Small intestine (tissue), 7 donors: ENCODE measurements at regions not wholly inside any gene's neighbourhood (a gene's known extent, or its start where the extent isn't known, plus 50 kb on each side); places are given as distances from the start of the nearest gene placed in this dataset.

Experiments used
- DNase-seq, 2 donors: peaks; one replicate each; pipeline versions ENCODE4 v3.0.0 to v3.0.0-alpha.2; 2013
- FAIRE-seq: peaks from 2 replicates; lab custom pipeline; 2012; peaks lifted over from hg19 to GRCh38; lab: Jason Lieb, UNC
- H3K27ac ChIP-seq, 3 donors: one replicate each; pipeline ENCODE4 v1.5.1; 2013; ENCODE audit warnings: low read length in 2 of 3, mild to moderate bottlenecking in 2 of 3, control low read depth in 1 of 3, inconsistent platforms in 1 of 3, low read depth in 1 of 3, moderate library complexity in 1 of 3
- H3K27me3 ChIP-seq, 3 donors: one replicate each; pipeline ENCODE4 v1.6.1; 2013; ENCODE audit warnings: low read length in 3 of 3, inconsistent platforms in 1 of 3; ENCODE audit not compliant: control insufficient read depth in 3 of 3, insufficient read depth in 3 of 3
- H3K36me3 ChIP-seq, 3 donors: one replicate each; pipeline ENCODE4 v1.6.1; 2013; ENCODE audit warnings: low read length in 3 of 3, inconsistent platforms in 1 of 3, low read depth in 1 of 3, mild to moderate bottlenecking in 1 of 3, moderate library complexity in 1 of 3; ENCODE audit not compliant: control insufficient read depth in 3 of 3, insufficient read depth in 2 of 3
- H3K4me1 ChIP-seq, 3 donors: one replicate each; pipeline ENCODE4 v1.6.1; 2013; ENCODE audit warnings: low read length in 2 of 3, inconsistent platforms in 1 of 3, low read depth in 1 of 3, mild to moderate bottlenecking in 1 of 3, moderate library complexity in 1 of 3; ENCODE audit not compliant: control insufficient read depth in 3 of 3, insufficient read depth in 2 of 3
- H3K4me3 ChIP-seq, 3 donors: one replicate each; pipeline ENCODE4 v1.5.1; 2013; ENCODE audit warnings: low read length in 3 of 3, control low read depth in 1 of 3, inconsistent platforms in 1 of 3, low read depth in 1 of 3, mild to moderate bottlenecking in 1 of 3, moderate library complexity in 1 of 3
- H3K9me3 ChIP-seq, 2 donors: one replicate each; pipeline ENCODE4 v1.6.1; 2013; ENCODE audit warnings: low read depth in 1 of 2, low read length in 1 of 2; ENCODE audit not compliant: control insufficient read depth in 2 of 2, insufficient read depth in 1 of 2
- WGBS, 3 donors: extraction: QIAGEN DNeasy Blood & Tissue Kit; methylation state at CpG; one replicate each; pipeline ENCODE4 v1.1.7; 2013; 5-methylcytosine and 5-hydroxymethylcytosine counted together
- donor health status: healthy with polysubstance abuse.
- donor health status: control.
- donor health status: control.
- donor health status: Bipolar disorder and iron deficiency.
- donor health status: healthy.

DNA sequence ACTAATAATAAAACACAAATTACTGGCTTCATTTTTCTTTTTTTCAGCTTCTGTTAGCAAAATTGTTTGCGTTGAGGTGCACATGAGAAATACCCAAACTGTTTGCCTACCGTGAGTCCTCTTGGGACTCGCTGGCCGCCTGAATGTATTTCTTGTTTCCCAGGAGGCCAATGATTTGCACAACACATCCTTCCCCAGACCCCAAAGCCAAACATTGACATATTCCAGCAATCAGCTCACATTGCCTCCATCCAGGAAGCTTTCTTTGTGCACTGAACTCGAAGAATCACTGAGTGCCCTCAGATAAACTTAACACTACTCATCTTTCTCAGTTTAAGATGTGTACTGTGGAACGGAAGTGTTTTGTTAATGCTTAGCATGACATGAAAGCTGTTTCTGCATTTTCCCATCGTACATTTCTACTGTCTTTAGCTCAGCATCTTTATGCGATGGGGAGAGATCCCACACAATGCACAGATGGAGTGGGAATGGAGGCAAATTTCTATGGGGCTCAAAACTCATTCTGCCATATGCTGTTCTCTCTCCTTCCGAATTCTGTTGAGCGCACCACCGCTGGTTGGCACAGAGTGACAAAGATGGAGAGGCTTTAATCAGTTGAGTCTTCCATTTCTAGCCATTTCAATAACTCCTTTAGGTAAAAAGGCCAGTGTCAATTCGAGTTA is 399.5 kb downstream of the RFC3 start:
- no peak overlapping the region for H3K27ac ChIP-seq
- H3K36me3 ChIP-seq = no peaks in the 10 kb centered on the region
- no peak for FAIRE-seq
- H3K4me1 ChIP-seq = no peaks in the 10 kb centered on the region
- H3K9me3 ChIP-seq = no peaks in the 10 kb centered on the region
- H3K27me3 ChIP-seq = no peaks in the 10 kb centered on the region
- DNase-seq = no peak
- 74 to 80% (median 80%) methylated on average over 12 of the region's 12 CpGs for WGBS, 3 donors
- no peak overlapping the region for H3K4me3 ChIP-seq

DNA sequence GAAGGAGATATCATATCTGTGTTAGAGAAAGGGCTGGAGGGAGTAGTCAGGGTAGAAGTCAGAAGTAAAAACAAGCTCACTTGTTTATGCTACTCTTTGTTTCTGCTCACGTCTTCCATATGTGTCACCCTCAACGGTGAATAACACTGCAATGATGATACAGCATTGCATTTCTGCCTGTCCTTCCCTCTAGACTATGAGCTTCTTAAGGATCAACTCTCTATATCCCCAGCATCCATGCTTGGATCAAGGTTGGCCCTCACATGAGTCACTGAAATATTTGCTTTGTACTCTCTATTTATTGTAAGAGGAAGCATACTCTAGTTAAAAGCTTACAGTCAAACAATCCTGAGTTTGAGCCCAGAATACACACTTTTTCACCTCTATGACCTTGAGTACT is 406.0 kb downstream of the RFC3 start:
- WGBS, 3 donors = 62 to 78% (median 66%) methylated on average over 2 of the region's 2 CpGs
- Histone ChIP-seq H3K27me3 (no peaks in the 10 kb centered on the region), H3K36me3 (no peaks in the 10 kb centered on the region), H3K4me1 (no peaks in the 10 kb centered on the region), H3K9me3 (peaks cover 0 to 2% of the 10 kb centered on the region in 2 donors), H3K27ac (no peak overlapping the region), H3K4me3 (no peak overlapping the region)
- DNase-seq (no peak), FAIRE-seq (no peak)

DNA sequence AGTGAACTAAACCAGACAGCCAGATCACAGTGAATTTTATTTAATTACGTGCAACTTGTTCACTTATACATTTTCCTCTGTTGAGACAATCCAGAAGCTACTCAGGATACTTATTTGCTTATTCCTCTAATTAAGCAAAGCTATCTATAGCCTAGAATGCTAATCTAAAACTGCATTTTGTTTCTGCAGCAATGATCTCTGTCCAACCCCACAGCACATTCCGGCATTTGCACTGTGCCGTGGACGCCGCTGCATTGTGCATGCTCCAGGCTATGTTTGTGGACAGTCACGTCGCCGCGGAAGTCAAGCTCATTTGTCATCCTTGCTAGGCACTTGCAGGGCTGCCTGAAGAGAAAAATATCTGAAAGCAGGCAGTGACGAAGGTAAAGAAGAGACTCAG is 406.9 kb downstream of the RFC3 start:
- H3K4me1 ChIP-seq = no peaks in the 10 kb centered on the region
- FAIRE-seq (no peak), DNase-seq (no peak)
- H3K27ac ChIP-seq = no peak overlapping the region
- no peaks in the 10 kb centered on the region for H3K27me3 ChIP-seq
- H3K9me3 ChIP-seq = peaks cover 0 to 2% of the 10 kb centered on the region in 2 donors
- 60 to 67% (median 64%) methylated on average over 10 of the region's 10 CpGs for whole genome bisulfite sequencing, 3 donors
- H3K4me3 ChIP-seq = no peak overlapping the region
- no peaks in the 10 kb centered on the region for H3K36me3 ChIP-seq

DNA sequence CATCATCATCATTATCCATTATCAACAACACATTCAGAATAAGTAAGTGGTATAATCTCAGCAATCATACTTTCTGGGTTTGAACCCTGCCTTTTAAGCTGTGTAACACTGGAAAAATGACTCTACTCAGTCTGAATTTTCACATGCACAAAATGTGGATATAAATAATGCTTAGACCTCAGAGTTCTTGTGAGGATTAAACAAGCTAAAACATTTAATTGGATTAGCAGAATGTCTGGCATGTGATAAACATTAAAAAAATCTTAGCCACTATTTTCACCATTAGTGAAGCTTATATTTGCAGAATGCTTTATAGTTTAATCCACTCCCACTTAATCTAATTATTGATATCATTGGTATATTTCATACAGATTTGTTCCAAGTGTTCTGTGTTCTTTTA is 412.3 kb downstream of the RFC3 start:
- Histone ChIP-seq H3K36me3 (no peaks in the 10 kb centered on the region), H3K9me3 (peaks cover 0 to 2% of the 10 kb centered on the region in 2 donors), H3K4me3 (no peak overlapping the region), H3K4me1 (no peaks in the 10 kb centered on the region), H3K27ac (no peak overlapping the region), H3K27me3 (no peaks in the 10 kb centered on the region)
- no peak for DNase-seq
- no peak for FAIRE-seq

DNA sequence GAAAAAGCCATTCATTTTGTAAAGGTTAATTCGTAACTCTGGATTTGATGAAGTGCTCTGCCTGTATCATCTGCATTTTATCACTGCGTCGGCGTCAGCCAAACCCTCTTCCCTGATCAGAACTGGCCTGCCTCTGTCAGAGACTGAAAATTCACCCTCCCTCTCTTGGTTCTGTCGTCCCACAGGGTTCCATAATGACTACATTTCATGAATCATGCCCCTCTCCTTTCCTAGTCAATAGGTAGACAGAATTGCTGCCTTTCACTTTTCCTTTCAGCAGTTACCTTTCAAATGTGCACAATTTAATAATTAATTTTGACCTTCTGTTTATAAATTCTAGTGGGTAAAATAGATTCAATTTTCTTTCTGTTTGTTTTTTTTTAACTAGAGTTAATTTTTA is 423.4 kb downstream of the RFC3 start:
- Histone ChIP-seq H3K36me3 (no peaks in the 10 kb centered on the region), H3K27ac (no peak overlapping the region), H3K9me3 (peaks cover 1 to 12% of the 10 kb centered on the region in 2 donors), H3K4me1 (no peaks in the 10 kb centered on the region), H3K4me3 (no peak overlapping the region), H3K27me3 (no peaks in the 10 kb centered on the region)
- DNase-seq = no peak
- 72 to 79% (median 73%) methylated on average over 5 of the region's 5 CpGs for WGBS, 3 donors
- no peak for FAIRE-seq

DNA sequence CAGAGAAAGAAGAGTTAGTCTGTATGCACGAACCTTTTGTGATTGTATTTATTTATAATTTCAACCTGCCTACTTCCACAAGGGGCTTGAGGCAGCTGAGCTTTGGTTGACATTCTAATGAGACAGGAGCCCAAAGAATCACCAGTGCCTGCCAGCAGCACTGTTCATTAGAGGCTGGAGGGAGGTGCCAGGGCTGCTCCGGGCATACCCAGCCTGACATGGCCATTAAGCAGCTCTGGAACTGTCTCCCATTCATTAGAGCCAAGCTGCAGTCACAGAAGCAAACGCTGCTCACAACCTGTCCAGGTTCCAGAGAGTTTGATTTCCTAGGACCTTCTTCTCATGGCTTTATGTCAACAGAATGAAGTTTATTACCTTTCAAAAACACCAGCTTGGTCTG is 425.5 kb downstream of the RFC3 start:
- H3K4me3 ChIP-seq = no peak overlapping the region
- H3K4me1 ChIP-seq = no peaks in the 10 kb centered on the region
- WGBS, 3 donors = 48 to 62% (median 56%) methylated on average over 3 of the region's 3 CpGs
- DNase-seq (no peak), FAIRE-seq (no peak)
- peaks cover 1 to 10% of the 10 kb centered on the region in 2 donors for H3K9me3 ChIP-seq
- no peaks in the 10 kb centered on the region for H3K27me3 ChIP-seq
- H3K27ac ChIP-seq = no peak overlapping the region
- H3K36me3 ChIP-seq = no peaks in the 10 kb centered on the region

DNA sequence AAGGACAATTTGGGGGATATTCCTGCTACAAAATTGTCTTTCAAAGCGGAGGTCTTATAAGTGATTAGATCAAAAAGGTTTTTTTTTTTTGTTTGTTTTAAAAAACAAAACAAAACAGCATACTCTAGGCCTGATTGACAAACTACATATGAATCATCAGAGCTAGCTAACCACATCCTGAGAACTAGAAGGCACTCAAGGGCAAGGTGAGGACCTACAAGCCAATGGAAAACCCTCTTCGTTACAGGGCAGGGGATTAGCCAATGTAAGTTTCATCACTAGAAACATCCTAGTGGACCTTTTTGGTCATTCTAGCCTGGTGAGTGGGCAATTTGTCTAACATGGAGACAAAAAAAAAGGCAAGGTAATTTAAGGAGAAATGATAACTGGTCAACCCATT is 428.6 kb downstream of the RFC3 start:
- DNase-seq (no peak), FAIRE-seq (no peak)
- no peaks in the 10 kb centered on the region for H3K36me3 ChIP-seq
- H3K27me3 ChIP-seq = no peaks in the 10 kb centered on the region
- WGBS, 3 donors = 73 to 88% (median 85%) methylated on average over 2 of the region's 2 CpGs
- H3K4me3 ChIP-seq = no peak overlapping the region
- no peaks in the 10 kb centered on the region for H3K4me1 ChIP-seq
- no peaks in the 10 kb centered on the region for H3K9me3 ChIP-seq
- no peak overlapping the region for H3K27ac ChIP-seq

DNA sequence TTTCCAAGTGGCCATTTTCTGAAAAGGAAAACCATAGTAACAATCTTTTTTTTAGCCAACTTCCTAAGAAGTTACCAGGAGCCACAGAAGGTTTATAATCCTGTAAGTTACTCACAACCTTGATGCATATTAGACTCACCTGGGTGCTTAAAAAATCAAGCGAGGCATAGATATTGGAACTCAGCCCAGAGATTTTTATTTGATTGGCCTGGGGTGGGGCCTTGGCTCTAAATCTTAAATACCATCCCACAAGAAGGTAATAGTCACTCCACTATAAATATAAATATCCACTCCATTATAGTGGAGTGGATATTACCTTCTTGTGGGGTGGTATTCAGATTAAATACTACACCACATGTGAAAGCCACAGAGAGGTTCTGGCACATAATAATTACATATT is 429.6 kb downstream of the RFC3 start:
- Histone ChIP-seq H3K27me3 (no peaks in the 10 kb centered on the region), H3K27ac (no peak overlapping the region), H3K4me3 (no peak overlapping the region), H3K9me3 (no peaks in the 10 kb centered on the region), H3K4me1 (no peaks in the 10 kb centered on the region), H3K36me3 (no peaks in the 10 kb centered on the region)
- no peak for FAIRE-seq
- 21 to 70% (median 40%) methylated on average over 1 of the region's 1 CpG for WGBS, 3 donors
- no peak for DNase-seq

DNA sequence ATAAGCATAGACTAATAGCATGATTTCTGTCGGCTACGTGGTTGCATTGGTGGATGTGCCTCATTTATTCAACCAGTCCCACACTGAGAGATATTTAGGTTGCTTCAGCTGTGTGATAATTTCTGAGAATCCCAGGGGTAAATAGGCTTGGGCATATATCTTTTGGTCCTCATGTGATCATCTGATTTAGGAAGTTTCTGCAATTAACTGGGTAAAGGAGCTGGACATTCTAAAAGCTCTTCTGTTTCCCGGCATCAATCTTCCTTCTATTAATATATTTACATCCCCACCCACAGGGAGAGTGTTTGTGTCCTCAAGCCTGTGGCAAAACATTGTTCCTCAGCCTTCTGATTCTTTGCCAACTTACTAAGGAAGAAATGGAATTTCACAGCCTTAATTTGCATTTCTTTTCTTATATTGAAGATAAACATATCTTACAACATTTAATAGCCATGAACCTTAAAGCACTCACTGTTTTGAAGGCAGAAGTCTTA is 431.6 kb downstream of the RFC3 start:
- Histone ChIP-seq H3K9me3 (no peaks in the 10 kb centered on the region), H3K4me3 (no peak overlapping the region), H3K27me3 (no peaks in the 10 kb centered on the region), H3K27ac (no peak overlapping the region), H3K4me1 (no peaks in the 10 kb centered on the region), H3K36me3 (no peaks in the 10 kb centered on the region)
- DNase-seq (no peak), FAIRE-seq (no peak)
- WGBS, 3 donors = 82 to 90% (median 89%) methylated on average over 3 of the region's 3 CpGs
